Epithelial cell of proximal tubule (primary cell): ENCODE measurements at regions not wholly inside any gene's neighbourhood (a gene's known extent, or its start where the extent isn't known, plus 50 kb on each side); places are given as distances from the start of the nearest gene placed in this dataset.

Experiments
- DNase-seq: peaks from one replicate; pipeline ENCODE4 v3.0.0-alpha.2; 2011; ENCODE audit warnings: low read depth
- H3K4me3 ChIP-seq: 2 replicates; pipeline ENCODE4 v1.5.1; 2011; ENCODE audit warnings: low read depth, mild to moderate bottlenecking, low read length
- TF ChIP-seq, protein P1 (sequence below): conservative IDR thresholded peaks from 2 replicates; pipeline ENCODE4 v1.5.1; 2012; ENCODE audit warnings: low read depth, mild to moderate bottlenecking, low read length

DNA sequence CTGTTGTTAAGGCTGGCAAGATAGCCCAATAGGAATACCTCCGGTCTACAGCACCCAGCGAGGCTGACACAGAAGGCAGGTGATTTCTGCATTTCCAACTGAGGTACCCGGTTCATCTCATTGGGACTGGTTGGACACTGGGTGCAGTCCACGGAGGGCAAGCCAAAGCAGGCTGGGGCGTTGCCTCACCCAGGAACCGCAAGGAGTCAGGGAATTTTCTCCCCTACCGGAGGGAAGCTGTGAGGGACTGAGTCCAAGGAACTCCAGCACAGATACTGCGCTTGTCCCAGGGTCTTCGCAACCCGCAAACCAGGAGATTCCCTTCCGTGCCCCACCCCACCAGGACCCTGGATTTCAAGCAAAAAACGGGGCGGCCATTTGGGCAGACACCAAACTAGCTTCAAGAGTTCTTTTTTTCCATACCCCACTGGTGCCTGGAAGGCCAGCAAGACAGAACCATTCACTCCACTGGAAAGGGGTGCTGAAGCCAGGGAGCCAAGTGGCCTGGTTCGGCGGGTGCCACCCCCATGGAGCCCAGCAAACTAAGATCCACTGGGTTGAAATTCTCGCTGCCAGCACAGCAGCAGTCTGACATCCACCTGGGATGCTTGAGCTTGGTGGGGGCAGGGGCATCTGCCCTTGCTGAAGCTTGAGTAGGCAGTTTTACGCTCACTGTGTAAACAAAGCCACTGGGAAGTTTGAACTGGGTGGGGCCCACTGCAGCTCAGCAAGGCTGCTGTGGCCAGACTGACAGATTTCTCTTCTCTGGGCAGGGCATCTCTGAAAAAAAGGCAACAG lies 647.2 kb downstream of the BNC2 start:
- no peak overlapping the region for H3K4me3 ChIP-seq
- DNase-seq, result no peak
- TF ChIP-seq, protein P1, sequence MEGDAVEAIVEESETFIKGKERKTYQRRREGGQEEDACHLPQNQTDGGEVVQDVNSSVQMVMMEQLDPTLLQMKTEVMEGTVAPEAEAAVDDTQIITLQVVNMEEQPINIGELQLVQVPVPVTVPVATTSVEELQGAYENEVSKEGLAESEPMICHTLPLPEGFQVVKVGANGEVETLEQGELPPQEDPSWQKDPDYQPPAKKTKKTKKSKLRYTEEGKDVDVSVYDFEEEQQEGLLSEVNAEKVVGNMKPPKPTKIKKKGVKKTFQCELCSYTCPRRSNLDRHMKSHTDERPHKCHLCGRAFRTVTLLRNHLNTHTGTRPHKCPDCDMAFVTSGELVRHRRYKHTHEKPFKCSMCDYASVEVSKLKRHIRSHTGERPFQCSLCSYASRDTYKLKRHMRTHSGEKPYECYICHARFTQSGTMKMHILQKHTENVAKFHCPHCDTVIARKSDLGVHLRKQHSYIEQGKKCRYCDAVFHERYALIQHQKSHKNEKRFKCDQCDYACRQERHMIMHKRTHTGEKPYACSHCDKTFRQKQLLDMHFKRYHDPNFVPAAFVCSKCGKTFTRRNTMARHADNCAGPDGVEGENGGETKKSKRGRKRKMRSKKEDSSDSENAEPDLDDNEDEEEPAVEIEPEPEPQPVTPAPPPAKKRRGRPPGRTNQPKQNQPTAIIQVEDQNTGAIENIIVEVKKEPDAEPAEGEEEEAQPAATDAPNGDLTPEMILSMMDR, result no peak

DNA sequence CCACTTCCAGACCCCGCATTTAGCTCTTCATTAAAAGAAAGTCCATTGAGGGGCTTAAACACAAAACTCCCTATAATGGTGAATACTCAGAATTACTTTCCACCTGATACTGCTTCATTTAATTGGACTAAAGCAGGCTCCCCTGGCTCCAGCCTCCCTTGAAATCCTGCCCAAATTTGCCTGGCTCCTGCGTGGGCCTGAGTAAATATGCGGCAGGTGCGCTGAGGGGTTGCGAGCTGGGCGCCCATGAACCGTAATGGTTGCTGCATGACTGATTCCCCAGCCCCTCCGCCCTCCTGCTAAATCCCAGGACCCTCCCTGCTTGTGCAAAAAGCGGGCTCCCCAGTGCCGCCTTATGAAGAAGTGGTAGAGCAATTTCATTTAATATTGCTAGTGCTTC lies 639.7 kb downstream of the BNC2 start:
- no peak for DNase-seq
- TF ChIP-seq, protein P1, result no peak
- no peak overlapping the region for H3K4me3 ChIP-seq

DNA sequence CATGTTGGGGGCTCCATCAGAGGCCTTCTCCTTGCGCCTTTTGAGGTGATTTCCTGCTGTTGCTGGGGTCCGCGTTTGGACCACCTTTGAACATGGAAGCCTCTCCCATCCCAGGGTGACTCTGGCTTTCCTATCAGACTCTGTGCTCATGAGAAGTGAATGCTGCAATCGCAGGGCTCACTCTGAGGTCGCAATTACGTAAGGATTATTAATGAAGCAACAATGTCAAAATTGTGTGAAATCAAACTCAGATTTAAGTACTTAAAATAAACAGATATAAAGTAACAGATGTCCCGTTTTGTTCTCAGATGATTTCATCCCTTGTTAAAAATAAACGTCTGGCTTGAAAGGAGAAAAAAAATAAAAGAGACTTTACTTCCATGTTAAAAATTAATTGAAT lies 634.2 kb downstream of the BNC2 start:
- DNase-seq, result peak; percentile 30
- H3K4me3 ChIP-seq, result no peak overlapping the region
- TF ChIP-seq, protein P1, result no peak

DNA sequence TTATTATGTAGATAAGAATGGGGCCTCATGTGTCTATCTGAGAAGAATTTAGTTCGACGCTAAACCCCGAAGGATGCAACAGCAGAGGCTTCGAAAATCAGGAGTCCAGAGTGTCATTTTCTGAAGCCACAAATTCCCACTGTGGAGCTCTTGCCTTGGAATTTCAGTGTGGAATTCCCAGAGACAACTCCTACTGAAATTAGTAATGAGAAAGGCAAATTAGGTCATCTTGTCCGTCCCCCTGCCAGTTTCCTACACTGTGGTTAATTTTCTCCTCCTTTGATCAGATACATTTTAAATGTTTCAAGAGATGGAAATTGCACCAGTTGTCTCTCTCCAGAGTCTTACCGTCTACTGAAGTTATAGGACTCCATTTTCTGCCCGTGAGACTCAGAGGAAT lies 633.6 kb downstream of the BNC2 start:
- peak; percentile 16 for DNase-seq
- TF ChIP-seq, protein P1, result no peak
- no peak overlapping the region for H3K4me3 ChIP-seq

DNA sequence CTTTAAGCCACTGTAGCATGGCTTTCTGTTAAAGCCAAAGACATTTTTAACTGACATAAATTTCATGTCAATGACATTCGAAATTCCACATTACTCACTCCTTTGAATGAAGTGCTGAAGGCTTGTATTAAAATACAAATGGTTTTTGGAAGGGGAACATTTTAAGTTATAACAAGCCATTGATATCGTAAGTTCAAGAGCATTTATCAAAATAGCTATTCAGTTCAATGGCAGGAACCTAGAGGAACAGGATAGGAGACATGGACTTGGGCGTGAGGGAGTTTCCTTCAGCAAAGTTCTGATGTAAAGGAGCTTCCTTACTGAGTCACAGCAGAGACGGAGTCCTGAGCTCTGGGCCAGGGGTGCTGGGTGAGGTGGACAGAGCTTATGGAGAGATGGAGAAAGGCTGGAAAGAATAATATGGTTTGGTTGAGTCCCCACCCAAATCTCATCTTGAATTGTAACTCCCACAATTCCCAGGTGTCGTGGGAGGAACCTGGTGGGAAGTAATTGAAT lies 631.8 kb downstream of the BNC2 start:
- no peak overlapping the region for H3K4me3 ChIP-seq
- DNase-seq, result no peak
- TF ChIP-seq, protein P1, result no peak

DNA sequence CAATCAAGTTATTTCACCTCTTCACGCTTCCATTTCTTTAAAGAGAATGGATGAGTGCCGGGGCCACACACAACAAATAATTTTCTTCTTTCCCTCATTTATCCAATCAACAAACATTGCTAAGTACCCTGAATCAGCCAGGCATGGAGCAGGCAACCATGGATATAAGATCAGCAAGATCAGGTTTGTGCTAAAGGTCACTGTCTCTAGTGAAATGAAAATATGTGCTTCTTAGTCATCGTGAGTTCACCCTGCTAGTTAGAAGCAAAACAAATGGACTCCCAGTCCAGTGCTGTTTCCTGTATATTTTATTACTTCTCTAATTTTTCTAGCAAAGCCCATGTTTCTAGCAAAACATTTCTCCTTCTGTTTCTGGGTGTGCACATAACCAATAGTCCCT lies 629.2 kb downstream of the BNC2 start:
- no peak for DNase-seq
- no peak overlapping the region for H3K4me3 ChIP-seq
- TF ChIP-seq, protein P1, result no peak

DNA sequence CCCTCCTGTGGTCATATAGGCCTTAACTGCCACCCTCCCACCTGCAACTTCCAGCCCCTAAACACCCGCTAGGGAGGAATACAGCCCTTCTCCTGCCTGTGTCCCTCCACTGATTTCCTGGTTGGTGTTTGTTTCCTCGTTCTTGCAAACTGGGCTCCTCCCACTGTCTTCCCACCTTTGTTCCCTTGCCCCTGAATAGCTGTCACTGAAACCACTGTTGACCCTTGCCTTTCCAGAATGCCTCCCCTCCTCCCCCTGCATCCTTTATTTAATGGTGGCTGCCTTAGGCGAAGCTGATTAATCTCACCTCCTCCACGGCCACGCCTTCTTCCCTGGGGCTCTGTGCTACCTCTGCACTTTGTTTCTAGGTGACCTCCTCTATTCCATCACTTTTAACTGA lies 626.7 kb downstream of the BNC2 start:
- TF ChIP-seq, protein P1, result no peak
- H3K4me3 ChIP-seq, result no peak overlapping the region
- no peak for DNase-seq
